ENCODE measurements at regions not wholly inside any gene's neighbourhood (a gene's known extent, or its start where the extent isn't known, plus 50 kb on each side); places are given as distances from the start of the nearest gene placed in this dataset.

DNA sequence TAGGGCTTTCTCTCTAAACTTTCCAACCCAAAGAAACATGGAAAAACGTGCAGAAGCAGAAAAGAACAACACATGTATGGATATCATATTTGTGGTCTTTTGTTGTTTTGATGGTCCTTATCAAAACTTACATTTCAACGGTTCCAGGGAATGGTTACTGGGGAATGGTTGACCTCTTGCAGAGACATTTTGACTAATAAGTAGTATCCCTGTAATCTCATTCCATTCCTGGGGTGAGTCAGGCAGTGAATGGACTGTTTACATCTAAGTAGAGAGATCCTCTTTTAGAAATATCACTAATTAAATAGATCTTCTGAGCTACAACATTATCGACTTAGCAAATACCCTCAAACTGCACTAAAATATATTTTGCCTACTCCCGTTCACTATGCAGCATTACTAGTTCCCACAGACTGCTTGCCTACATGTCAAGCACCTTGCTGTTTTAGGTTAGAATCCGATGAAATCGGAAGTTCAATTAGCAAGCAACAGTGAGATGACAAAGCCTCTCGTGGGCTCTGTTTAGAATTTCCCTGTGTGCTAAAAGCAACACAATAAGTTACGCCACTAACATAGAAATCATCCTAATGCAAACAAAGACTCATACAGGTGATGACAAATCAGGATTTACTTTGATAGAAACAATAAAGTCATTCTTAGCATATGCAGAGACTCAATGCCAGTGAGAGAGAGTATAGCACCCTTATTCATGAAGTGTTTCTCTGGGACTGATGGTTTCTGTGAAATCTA, 797.7 kb upstream of the ARGLU1 start:
- no peak for DNase-seq

DNA sequence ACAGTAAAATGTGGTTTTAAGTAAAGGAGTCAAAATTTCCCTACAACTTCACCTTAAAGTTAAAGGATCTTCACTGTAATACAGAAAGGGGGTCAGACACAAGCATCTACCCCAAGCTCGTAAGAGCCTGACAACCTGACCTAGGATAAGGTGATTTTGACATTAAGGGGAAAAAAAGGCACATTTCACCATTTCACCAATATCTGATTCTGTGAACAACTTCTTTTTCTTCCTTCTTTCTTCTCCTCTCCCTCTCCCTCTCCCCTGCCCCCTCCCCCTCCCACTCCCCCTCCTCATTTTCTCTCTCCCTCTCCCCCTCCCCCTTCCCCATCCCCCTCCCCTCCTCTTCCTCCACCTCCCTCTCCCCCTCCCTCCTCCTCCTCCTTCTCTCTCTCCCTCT, 796.7 kb upstream of the ARGLU1 start:
- DNase-seq: no peak

DNA sequence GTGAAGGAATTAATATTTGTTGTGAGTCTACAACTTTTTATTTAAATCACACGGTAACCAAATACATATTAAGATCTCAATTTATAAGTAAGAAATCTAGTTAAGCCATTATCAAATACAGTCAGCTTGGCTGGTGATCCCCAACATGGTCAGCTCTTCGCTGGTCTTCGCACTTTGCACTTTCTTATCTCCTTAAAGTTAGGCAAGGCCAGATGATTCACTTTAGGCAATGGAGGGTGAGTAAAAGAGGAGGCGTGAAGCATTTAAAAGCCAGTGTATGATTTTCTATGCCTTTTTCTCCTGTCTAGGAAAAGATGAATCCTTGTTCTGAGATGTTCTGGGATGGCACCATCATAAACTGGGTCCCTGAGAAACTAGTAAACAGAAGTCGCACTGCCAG, 793.7 kb upstream of the ARGLU1 start:
- no peak for DNase-seq

DNA sequence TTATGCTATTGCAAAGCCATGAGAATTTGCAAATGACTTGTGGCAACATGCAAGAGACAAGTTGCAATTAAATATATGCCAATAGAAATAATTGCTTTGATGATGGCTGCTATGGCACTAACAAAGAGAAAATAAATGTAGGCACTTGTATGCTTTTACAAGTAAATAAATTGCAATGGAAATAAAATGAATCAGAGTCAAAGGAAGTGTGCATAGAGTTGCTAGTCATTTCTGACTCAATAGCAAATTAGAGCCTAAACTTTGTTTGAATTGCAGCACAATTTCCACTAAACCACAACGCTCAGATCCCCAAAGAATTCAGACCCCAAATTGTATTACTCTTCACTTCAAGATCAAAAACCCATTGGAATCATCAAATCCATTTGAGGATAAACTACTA, 792.1 kb upstream of the ARGLU1 start:
- no peak for DNase-seq

DNA sequence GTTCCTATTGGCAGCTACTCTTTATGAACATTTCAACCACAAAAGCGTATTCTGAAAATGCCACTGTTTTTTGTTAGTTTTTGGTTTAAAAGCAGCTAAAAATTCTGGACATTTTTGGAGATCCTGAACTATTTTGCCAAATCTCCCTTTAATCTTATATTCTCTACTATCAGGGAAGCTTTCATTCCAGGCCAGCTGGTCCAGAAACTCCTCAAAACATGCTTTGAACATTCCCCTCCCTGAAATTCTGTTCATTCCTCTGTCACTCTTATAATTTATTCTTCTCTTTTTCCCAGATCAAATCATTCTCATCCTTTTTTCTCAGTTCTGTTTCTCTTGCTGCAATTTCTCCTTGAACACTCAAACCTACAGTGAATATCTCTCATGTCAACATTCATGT, 790.9 kb upstream of the ARGLU1 start:
- no peak for DNase-seq

GRCh38 chr13:107351305-107351704, 783.4 kb upstream of the ARGLU1 start:
- no peak for DNase-seq

- DNase-seq: no peak
These were observed 781.0 kb upstream of the ARGLU1 start for GRCh38 chr13:107348925-107349324.

DNA sequence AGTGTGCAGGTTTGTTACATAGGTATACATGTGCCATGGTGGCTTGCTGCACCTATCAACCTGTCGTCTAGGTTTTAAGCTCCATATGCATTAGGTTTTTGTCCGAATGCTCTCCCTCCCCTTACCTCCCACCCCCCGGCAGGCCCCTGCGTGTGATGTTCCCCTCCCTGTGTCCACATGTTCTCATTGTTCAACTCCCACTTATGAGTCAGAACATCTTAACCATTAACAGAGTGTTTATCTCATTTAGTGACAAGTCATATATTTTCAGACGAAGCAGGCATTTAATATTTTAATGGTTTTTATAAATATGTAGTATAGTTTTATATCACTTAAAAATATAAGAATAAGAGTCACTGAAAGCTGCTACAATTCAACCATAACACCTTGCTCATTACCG, 780.5 kb upstream of the ARGLU1 start:
- no peak for DNase-seq

GRCh38 chr13:107347641-107348369, 779.9 kb upstream of the ARGLU1 start:
- DNase-seq: no peak

DNA sequence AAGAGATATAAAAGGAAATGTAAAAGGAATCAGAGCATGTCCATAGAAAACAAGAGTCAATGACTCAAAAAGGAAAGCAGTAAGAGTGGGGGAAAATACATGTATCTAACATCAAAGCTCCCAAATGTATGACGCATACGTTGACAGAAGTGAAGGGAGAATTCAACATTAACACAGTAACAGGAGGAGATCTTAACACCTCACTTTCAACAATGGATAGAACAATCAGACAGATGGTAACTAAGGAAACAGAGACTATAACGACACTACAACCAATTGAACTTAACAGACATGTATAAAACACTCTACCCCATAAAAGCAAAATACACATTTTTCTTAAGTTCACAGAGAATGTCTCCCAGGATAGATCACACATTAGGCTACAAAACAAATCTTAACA, 774.8 kb upstream of the ARGLU1 start:
- no peak for DNase-seq

GRCh38 chr13:107339209-107339608, 771.3 kb upstream of the ARGLU1 start:
- no peak for DNase-seq

GRCh38 chr13:107332188-107332587, 764.3 kb upstream of the ARGLU1 start:
- no peak for DNase-seq

- no peak for DNase-seq
These were observed 763.4 kb upstream of the ARGLU1 start for GRCh38 chr13:107331359-107331758.

DNA sequence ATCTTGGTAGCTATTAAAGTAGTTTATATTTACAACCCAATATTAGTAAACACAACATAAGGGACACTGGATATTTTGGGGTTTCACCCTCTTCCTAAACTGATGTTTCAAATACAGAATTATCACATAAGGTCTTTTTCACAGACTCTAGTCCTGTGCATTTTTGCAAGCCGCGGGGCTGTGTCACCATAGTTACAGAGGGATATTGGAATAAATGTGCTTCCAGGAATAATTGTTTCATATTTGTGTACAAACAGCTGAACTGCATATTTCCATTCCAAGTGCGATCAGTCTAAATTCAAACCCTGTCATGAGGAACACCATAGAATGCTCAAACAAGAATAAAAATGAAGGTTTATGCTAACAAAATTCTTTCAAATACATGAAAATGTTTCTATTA, 762.5 kb upstream of the ARGLU1 start:
- no peak for DNase-seq

GRCh38 chr13:107329991-107330390, 762.1 kb upstream of the ARGLU1 start:
- DNase-seq: no peak

GRCh38 chr13:107324416-107325204, 756.7 kb upstream of the ARGLU1 start:
- DNase-seq: no peak

- no peak for DNase-seq
These were observed 754.3 kb upstream of the ARGLU1 start for GRCh38 chr13:107322228-107322627.

DNA sequence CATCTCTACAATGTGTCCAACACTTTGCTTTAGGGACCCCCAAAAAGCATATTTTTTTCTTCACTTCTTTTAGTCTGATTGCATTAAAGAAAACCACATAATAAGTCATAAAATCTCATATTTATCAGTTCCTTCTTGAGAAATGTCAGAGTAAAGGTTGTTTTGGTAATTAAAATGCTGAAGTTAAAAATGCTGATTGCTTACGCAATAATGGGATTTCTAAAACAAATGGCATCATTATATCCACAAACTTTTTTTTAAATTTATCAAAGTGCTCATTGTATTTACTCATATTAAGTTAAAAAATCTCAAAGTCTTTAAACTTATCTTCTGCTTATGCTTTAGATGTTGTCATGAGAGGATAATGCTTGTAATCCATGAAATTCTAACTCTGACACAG, 737.2 kb upstream of the ARGLU1 start:
- no peak for DNase-seq

DNA sequence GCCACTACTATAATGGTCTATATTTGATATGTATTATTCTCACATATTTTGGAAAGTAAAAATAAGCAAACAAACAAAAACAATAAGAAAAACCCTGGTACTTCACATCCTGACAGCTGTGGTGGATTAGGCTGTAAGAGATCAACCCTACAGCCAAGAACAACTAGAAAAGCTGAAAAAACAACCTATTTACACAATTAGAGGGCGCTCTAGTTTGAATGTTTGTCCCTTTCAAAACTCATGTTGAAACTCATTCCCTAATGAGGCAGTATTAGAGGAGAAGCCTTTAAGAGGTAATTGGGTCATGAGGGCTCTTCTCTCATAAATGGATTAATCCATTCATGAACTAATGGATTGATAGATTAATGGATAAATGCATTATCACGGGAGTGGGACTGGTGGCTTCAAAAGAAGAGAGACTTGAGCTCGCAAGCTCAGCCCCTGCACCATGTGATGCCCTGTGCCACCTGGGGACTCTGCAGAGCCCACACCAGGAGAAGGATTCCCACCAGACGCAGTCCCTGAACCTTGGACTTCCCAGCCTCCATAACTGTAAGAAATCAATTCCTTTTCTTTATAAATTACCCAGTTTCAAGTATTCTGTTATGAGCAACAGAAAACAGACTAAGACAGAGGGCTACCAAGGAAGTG, 733.9 kb upstream of the ARGLU1 start:
- DNase-seq: no peak

DNA sequence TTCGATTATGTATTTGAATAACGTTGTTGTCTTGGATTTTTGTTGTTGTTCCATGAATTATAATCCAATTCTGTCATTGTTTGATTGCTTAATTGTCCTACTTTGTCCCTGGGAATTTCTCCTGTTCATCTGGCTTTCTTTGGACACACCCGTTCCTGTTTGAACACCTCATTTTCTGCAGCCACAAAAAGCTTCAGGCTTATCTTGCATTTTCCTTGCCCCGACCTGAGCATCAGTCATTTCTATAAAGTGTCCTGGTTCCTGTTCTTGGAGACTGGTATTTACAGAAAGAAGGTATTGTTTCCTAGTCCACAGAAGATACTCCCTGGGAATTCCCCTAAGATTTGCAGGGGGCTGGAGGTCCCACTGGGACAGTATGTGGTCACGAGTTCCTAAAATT, 731.8 kb upstream of the ARGLU1 start:
- no peak for DNase-seq

- no peak for DNase-seq
These were observed 728.9 kb upstream of the ARGLU1 start for GRCh38 chr13:107296804-107297203.

DNA sequence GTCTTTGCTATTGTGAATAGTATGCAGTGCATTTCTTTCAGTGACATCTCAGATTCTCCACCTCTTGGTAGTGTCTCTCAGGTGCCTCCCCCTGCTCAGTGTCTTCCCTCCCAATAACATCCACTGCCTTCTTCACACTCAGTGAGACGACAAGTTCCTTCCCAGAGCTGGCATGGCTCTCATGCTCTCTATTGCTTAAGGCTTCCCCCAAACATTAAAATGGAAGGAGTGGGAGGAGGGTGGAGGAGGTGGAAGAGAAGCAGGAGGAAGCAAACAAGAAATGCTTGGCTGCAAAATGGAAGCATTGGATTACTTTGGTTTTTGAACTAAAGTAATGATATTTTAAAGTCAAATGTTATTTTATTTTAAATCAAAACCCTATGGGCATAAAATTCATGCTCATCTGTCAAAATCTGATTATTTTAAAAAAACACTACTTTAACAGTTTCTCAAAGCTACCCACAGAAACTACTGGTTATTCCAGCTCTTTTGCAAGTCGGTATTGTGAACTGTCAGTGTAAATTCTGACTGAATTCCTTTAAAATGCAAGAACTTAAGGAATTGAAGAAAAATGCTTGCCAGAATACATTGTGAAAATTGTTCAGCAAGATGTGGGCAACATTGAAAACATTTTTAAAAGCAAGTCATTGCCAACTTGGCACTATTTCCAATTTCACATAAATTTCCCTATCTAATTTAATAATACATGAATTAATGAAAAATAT, 727.6 kb upstream of the ARGLU1 start:
- DNase-seq: no peak

DNA sequence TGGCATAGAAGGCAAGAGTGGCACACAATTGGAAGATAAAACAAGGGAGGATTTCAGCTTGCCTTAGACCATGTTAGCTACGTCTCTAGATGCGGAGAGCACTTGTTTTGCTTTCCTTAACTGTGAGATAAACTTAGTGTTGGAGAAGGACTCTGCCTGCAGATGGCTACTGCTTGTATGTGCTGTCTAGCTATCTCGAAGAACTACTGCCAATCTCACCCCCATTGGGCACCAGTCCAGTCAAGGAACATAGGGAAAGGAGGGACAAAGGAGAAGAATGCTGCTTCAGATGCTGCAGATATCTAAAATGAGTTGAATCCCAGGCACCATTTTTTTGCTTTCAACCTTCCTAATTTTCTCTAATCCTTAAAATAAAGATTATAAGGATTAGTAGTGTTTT, 726.0 kb upstream of the ARGLU1 start:
- no peak for DNase-seq

Data from cerebellar nuclear complex (tissue), 1 donor.